Stimulated activated memory B cell treated with anti-CD40 and anti-IgM and Interleukin-4, amounts not matched to agents 10 μg/mL and 1 μg/mL and 100 μg/mL, for 72 hours (primary cell): ENCODE measurements at regions not wholly inside any gene's neighbourhood (a gene's known extent, or its start where the extent isn't known, plus 50 kb on each side); places are given as distances from the start of the nearest gene placed in this dataset.

ENCODE experiments used
- ATAC-seq: fragments of 150-1000 bp; cut with Tn5 transposase; 2 replicates; pipeline ENCODE4 v1.10.0; 2021
- H3K27ac Mint-ChIP-seq: one replicate; pipeline ENCODE4 v1.8.0; 2022; ENCODE audit warnings: mild to moderate bottlenecking, mixed read lengths
- H3K27me3 Mint-ChIP-seq: one replicate; pipeline ENCODE4 v1.8.0; 2022; ENCODE audit warnings: mixed read lengths
- H3K36me3 Mint-ChIP-seq: one replicate; pipeline ENCODE4 v1.8.0; 2022; ENCODE audit warnings: mixed read lengths
- H3K4me1 Mint-ChIP-seq: one replicate; pipeline ENCODE4 v1.8.0; 2022; ENCODE audit warnings: mixed read lengths
- H3K4me3 Mint-ChIP-seq: one replicate; pipeline ENCODE4 v1.8.0; 2022; ENCODE audit warnings: mild to moderate bottlenecking, moderate library complexity, mixed read lengths
- H3K9me3 Mint-ChIP-seq: one replicate; pipeline ENCODE4 v1.8.0; 2022; ENCODE audit warnings: mixed read lengths

GRCh38 chr12:115421796-115422709 is 738.1 kb upstream of the TBX3 start:
- Mint-ChIP-seq H3K27me3 (no peaks in the 10 kb centered on the region), H3K36me3 (no peaks in the 10 kb centered on the region), H3K4me1 (no peaks in the 10 kb centered on the region), H3K27ac (no peak overlapping the region), H3K9me3 (peaks cover 3% of the 10 kb centered on the region), H3K4me3 (no peak overlapping the region)
- no peak for ATAC-seq

- no peaks in the 10 kb centered on the region for H3K36me3 Mint-ChIP-seq
Observed at GRCh38 chr12:115421350-115421749, 737.4 kb upstream of the TBX3 start.

GRCh38 chr12:115419145-115419646 is 735.2 kb upstream of the TBX3 start:
- ATAC-seq: no peak
- no peak overlapping the region for H3K27ac Mint-ChIP-seq
- no peaks in the 10 kb centered on the region for H3K4me1 Mint-ChIP-seq
- H3K36me3 Mint-ChIP-seq: no peaks in the 10 kb centered on the region
- no peaks in the 10 kb centered on the region for H3K27me3 Mint-ChIP-seq
- H3K9me3 Mint-ChIP-seq: peaks cover 6% of the 10 kb centered on the region
- H3K4me3 Mint-ChIP-seq: no peak overlapping the region

More at GRCh38 chr12:115421350-115421749, 737.4 kb upstream of the TBX3 start:
- H3K4me3 Mint-ChIP-seq: no peak overlapping the region
- no peak for ATAC-seq
- no peaks in the 10 kb centered on the region for H3K27me3 Mint-ChIP-seq
- H3K27ac Mint-ChIP-seq: no peak overlapping the region
- no peaks in the 10 kb centered on the region for H3K4me1 Mint-ChIP-seq
- peaks cover 5% of the 10 kb centered on the region for H3K9me3 Mint-ChIP-seq

DNA sequence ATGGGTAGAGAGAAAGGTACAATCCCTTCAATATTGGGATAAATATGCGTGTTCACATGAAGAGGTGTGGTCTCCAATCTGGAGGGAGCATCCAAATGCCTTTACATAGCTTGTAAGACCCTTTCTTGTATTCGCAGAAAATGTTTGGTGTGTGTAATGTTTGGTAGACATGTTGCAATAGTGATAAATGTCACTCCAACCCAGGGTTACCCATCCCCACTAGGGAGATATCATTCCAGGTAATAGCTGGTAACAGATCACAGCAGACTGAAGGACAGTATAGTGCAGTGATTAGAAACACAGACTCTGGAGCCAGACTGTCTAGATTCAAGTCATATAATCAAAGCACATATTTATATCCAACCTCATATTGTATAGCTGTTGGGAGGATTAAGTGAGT is 733.6 kb upstream of the TBX3 start:
- no peak for ATAC-seq
- H3K27ac Mint-ChIP-seq: no peak overlapping the region
- peaks cover 6% of the 10 kb centered on the region for H3K9me3 Mint-ChIP-seq
- H3K4me3 Mint-ChIP-seq: no peak overlapping the region
- no peaks in the 10 kb centered on the region for H3K4me1 Mint-ChIP-seq
- no peaks in the 10 kb centered on the region for H3K36me3 Mint-ChIP-seq
- no peaks in the 10 kb centered on the region for H3K27me3 Mint-ChIP-seq

- no peak for ATAC-seq
- no peak overlapping the region for H3K27ac Mint-ChIP-seq
- no peak overlapping the region for H3K4me3 Mint-ChIP-seq
- H3K9me3 Mint-ChIP-seq: peaks cover 6% of the 10 kb centered on the region
- no peaks in the 10 kb centered on the region for H3K36me3 Mint-ChIP-seq
- H3K4me1 Mint-ChIP-seq: no peaks in the 10 kb centered on the region
- no peaks in the 10 kb centered on the region for H3K27me3 Mint-ChIP-seq
Observed at GRCh38 chr12:115416869-115417268, 732.9 kb upstream of the TBX3 start.

DNA sequence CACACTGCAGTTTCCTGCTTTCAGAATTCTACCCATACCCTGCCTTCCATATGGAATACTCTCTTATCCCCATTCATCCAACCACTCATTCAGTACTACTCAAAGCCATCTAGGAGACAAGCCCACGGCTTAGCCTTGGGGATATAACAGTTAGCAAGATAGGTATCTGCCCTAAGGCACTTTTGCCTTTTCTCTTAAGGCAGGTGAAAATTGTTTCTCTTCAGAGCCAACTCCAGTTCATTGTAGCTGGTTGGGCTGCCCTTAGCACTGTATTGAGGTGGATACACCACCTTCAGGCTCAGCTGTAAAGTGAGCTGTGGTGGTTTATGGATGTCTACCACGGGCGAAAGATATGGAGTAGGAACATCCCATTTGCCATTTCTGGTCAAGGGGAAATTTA is 729.7 kb upstream of the TBX3 start:
- H3K27me3 Mint-ChIP-seq: no peaks in the 10 kb centered on the region
- H3K4me1 Mint-ChIP-seq: no peaks in the 10 kb centered on the region
- H3K36me3 Mint-ChIP-seq: no peaks in the 10 kb centered on the region
- no peak for ATAC-seq
- no peak overlapping the region for H3K27ac Mint-ChIP-seq
- H3K9me3 Mint-ChIP-seq: peaks cover 9% of the 10 kb centered on the region
- no peak overlapping the region for H3K4me3 Mint-ChIP-seq

- ATAC-seq: no peak
- H3K4me3 Mint-ChIP-seq: no peak overlapping the region
- H3K27me3 Mint-ChIP-seq: no peaks in the 10 kb centered on the region
- H3K36me3 Mint-ChIP-seq: no peaks in the 10 kb centered on the region
- no peak overlapping the region for H3K27ac Mint-ChIP-seq
- H3K4me1 Mint-ChIP-seq: no peaks in the 10 kb centered on the region
- H3K9me3 Mint-ChIP-seq: peaks cover 9% of the 10 kb centered on the region
Observed at GRCh38 chr12:115412831-115413230, 728.9 kb upstream of the TBX3 start.

DNA sequence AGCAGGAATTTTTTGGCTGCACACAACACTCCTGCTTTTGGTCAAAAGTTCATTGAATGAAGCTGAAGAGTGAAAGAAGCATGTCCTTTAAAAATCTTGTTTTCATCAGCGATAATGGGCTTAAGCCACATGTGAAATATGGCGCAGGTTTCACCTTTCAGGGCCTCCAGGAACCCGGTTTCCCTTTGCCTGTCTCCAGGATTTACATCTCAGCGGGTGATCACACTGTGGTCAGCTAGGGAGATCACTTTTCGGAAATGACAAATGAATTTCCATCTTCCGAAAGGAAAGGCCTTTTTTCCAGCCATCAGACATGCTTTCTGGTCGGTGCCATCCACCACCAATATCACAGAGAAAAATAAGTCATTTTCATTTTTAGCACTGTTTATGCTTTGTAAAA is 727.1 kb upstream of the TBX3 start:
- Mint-ChIP-seq H3K4me3 (no peak overlapping the region), H3K27ac (no peak overlapping the region), H3K9me3 (peaks cover 3% of the 10 kb centered on the region), H3K4me1 (no peaks in the 10 kb centered on the region), H3K36me3 (no peaks in the 10 kb centered on the region), H3K27me3 (no peaks in the 10 kb centered on the region)
- ATAC-seq: no peak

DNA sequence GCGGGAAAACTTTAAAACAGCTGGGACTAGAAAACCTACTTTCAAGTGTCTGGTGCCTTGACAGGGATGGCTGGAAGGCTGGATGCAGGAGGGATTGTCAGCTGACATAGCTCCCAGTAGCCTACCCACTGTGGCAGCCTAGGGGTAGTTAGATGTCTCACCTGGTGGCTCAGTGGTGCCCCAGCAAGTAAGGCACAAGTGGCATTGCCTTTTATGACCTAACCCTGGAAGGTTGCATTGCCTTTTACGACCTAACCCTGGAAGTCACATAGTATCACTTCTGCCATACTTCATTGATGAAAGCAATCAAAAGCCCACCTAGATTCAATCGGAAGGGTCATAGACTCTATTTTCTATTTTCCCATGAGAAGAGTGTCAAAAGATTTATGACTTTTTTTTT is 724.7 kb upstream of the TBX3 start:
- H3K4me1 Mint-ChIP-seq: no peaks in the 10 kb centered on the region
- no peak overlapping the region for H3K27ac Mint-ChIP-seq
- no peaks in the 10 kb centered on the region for H3K36me3 Mint-ChIP-seq
- no peak overlapping the region for H3K4me3 Mint-ChIP-seq
- no peak for ATAC-seq
- peaks cover 3% of the 10 kb centered on the region for H3K9me3 Mint-ChIP-seq
- H3K27me3 Mint-ChIP-seq: no peaks in the 10 kb centered on the region

GRCh38 chr12:115407723-115408122 is 723.7 kb upstream of the TBX3 start:
- no peak overlapping the region for H3K27ac Mint-ChIP-seq
- no peak for ATAC-seq
- H3K9me3 Mint-ChIP-seq: peaks cover 3% of the 10 kb centered on the region
- no peaks in the 10 kb centered on the region for H3K4me1 Mint-ChIP-seq
- no peaks in the 10 kb centered on the region for H3K36me3 Mint-ChIP-seq
- H3K27me3 Mint-ChIP-seq: no peaks in the 10 kb centered on the region
- no peak overlapping the region for H3K4me3 Mint-ChIP-seq

DNA sequence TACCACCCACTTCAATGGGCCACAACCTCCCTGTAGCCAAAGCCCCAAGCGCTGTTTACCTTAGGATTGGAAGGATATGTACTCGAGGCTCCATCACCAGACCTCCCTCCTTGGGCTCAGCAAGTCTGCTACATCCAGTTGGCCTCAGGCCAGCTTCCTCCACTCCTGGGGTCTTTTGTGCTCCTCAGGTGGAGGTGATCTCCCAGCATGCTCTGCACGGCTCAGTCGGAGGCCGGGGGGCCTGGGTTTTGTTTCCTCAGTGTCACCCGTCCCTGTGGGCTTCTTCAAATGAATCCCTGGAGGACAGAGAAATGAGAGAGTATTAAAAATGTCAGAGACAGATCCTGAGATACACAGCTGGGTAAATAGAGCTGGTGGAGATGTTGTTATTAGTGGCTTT is 723.1 kb upstream of the TBX3 start:
- ATAC-seq: no peak
- no peaks in the 10 kb centered on the region for H3K27me3 Mint-ChIP-seq
- H3K9me3 Mint-ChIP-seq: peaks cover 3% of the 10 kb centered on the region
- no peak overlapping the region for H3K4me3 Mint-ChIP-seq
- H3K36me3 Mint-ChIP-seq: no peaks in the 10 kb centered on the region
- no peaks in the 10 kb centered on the region for H3K4me1 Mint-ChIP-seq
- H3K27ac Mint-ChIP-seq: no peak overlapping the region

DNA sequence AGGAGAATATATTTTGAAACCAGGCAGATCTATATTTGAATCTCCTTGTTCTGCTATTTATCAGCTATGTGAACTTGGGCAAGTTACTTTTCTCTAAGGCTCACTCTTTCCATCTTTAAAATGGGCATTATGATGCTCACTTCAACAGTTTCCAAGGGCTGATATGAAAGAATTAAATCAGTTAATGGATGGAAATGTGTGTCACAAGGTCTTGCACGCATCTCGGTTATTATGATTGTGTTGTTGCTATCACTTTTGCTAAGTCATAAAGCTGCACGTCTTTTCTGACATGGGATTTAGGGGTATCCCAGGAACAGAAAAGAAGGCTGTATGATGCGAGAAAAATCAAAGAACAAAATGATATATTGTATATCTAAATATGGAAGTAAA is 721.5 kb upstream of the TBX3 start:
- Mint-ChIP-seq H3K27me3 (no peaks in the 10 kb centered on the region), H3K36me3 (no peaks in the 10 kb centered on the region), H3K4me1 (no peaks in the 10 kb centered on the region), H3K9me3 (no peaks in the 10 kb centered on the region), H3K27ac (no peak overlapping the region), H3K4me3 (no peak overlapping the region)
- ATAC-seq: no peak

DNA sequence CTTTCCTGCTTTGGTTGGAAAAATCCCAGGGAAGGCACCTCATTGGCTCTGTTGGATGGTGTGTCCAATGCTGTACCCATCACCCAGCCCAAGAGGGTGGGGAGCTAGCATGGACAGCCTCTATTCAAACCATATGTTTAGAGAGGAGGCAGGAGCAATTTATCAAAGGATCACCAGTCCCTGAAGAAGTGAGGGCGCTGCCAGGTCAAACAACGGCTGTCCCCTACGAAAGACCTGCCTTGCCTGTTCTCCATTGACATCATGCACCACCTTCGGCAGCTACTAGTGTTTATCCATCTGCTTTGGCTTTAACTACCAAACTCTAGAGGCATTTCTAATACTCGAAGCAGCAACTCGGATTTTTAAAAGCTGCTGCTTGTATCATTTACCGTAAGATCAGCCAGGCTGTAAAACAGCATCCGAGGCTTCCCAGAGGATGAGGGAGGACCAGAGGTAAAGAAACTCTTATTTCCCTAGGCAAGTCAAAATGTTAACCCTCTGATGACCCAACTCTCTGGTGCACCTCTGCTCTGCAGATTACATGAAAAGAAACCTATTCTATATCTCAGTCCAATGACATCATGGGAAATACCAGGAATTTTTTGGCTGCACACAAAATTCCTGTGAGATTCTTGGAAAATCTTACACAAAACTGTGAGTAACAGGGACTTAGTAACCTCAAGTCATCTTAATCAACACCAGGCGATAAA is 720.9 kb upstream of the TBX3 start:
- Mint-ChIP-seq H3K27ac (no peak overlapping the region), H3K36me3 (no peaks in the 10 kb centered on the region), H3K9me3 (no peaks in the 10 kb centered on the region), H3K4me3 (no peak overlapping the region), H3K27me3 (no peaks in the 10 kb centered on the region), H3K4me1 (no peaks in the 10 kb centered on the region)
- no peak for ATAC-seq

- H3K4me3 Mint-ChIP-seq: no peak overlapping the region
- no peaks in the 10 kb centered on the region for H3K36me3 Mint-ChIP-seq
- no peaks in the 10 kb centered on the region for H3K4me1 Mint-ChIP-seq
- no peak for ATAC-seq
- H3K27me3 Mint-ChIP-seq: no peaks in the 10 kb centered on the region
- no peaks in the 10 kb centered on the region for H3K9me3 Mint-ChIP-seq
- H3K27ac Mint-ChIP-seq: no peak overlapping the region
Observed at GRCh38 chr12:115403689-115404088, 719.7 kb upstream of the TBX3 start.

- Mint-ChIP-seq H3K4me1 (no peaks in the 10 kb centered on the region), H3K4me3 (no peak overlapping the region), H3K36me3 (no peaks in the 10 kb centered on the region), H3K27me3 (no peaks in the 10 kb centered on the region), H3K27ac (no peak overlapping the region), H3K9me3 (no peaks in the 10 kb centered on the region)
- ATAC-seq: no peak
Observed at GRCh38 chr12:115403253-115403652, 719.3 kb upstream of the TBX3 start.
